NCI-H2196 treated with DMSO at 0.1 percent for 48 hours (cell line): ENCODE measurements at regions not wholly inside any gene's neighbourhood (a gene's known extent, or its start where the extent isn't known, plus 50 kb on each side); places are given as distances from the start of the nearest gene placed in this dataset.
"Not testable (repeated sequence)": the region's sequence is repeated elsewhere in the genome, so short reads cannot be mapped to it uniquely, and the experiment has no call there.

Experiments used
- DNase-seq: peaks from one replicate; lab custom pipeline; 2025; ENCODE audit not compliant: unreplicated experiment; lab: John Stamatoyannopoulos, UW

GRCh38 chr3:151556596-151556995 lies 95.7 kb upstream of the IGSF10 start:
- DNase-seq = no peak

- DNase-seq = no peak
These were observed 94.7 kb upstream of the IGSF10 start for GRCh38 chr3:151555523-151555922.

GRCh38 chr3:151553888-151554287 lies 93.0 kb upstream of the IGSF10 start:
- DNase-seq = no peak

- DNase-seq = no peak
These were observed 91.7 kb upstream of the IGSF10 start for GRCh38 chr3:151552589-151552988.

GRCh38 chr3:151550642-151551041 lies 89.8 kb upstream of the IGSF10 start:
- no peak for DNase-seq

- no peak for DNase-seq
These were observed 89.3 kb upstream of the IGSF10 start for GRCh38 chr3:151550025-151550618.

- DNase-seq = no peak
These were observed 87.3 kb upstream of the IGSF10 start for GRCh38 chr3:151548195-151548594.

- DNase-seq = no peak
These were observed 83.3 kb upstream of the IGSF10 start for GRCh38 chr3:151544164-151544548.

GRCh38 chr3:151541178-151541577 lies 80.3 kb upstream of the IGSF10 start:
- DNase-seq = no peak

GRCh38 chr3:151539599-151539998 lies 78.7 kb upstream of the IGSF10 start:
- DNase-seq = no peak

GRCh38 chr3:151538456-151539393 lies 77.9 kb upstream of the IGSF10 start:
- peak; percentile 30 for DNase-seq

GRCh38 chr3:151537726-151538125 lies 76.9 kb upstream of the IGSF10 start:
- DNase-seq = no peak

GRCh38 chr3:151526757-151527156 lies 65.9 kb upstream of the IGSF10 start:
- DNase-seq = no peak

- DNase-seq = no peak
These were observed 59.2 kb upstream of the IGSF10 start for GRCh38 chr3:151520105-151520504.

- DNase-seq = not testable (repeated sequence)
These were observed 50.6 kb upstream of the IGSF10 start for GRCh38 chr3:151511433-151511832.
